ENCODE measurements at regions not wholly inside any gene's neighbourhood (a gene's known extent, or its start where the extent isn't known, plus 50 kb on each side); places are given as distances from the start of the nearest gene placed in this dataset.

DNA sequence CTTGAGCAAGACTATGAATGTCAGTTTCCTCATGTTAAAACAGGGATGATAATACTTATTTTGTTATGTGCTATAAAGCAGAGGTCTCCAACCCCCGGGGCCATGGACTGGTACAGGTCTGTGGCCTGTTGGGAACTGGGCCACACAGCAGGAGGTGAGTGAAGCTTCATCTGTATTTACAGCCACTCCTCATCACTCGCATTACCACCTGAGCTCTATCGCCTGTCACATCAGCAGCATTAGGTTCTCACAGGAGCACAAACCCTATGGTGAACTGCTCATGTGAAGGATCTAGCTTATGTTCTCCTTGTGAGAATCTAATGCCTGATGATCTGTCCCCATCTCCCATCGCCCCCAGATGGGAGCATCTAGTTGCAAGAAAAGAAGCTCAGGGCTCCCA is 365.3 kb upstream of the SMIM30 start:
- DNase-seq (ENCODE audit: low read depth), result no peak

DNA sequence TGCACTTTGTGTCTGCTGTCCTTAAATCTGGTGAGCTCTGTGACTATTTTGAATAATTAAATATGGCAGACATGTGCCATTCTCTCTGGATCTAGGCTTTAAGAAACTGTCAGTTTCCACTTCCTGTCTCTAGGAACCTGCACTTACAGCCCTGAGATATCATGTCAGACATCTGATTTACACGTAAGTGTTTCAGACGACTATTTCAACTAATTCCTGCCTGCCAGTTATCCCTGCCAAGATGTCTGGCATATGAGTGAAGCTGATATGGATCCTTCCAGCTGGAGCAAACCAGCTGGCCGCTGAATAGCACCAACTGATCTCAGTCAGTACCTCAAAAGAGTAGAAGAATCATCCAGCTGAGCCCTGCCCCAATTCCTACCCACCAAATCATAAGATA is 362.2 kb upstream of the SMIM30 start:
- no peak for DNase-seq (ENCODE audit: low read depth)

- DNase-seq (ENCODE audit: low read depth), result no peak
Measured at GRCh38 chr7:113464096-113464855, 345.9 kb upstream of the SMIM30 start.

- DNase-seq (ENCODE audit: low read depth), result no peak
Measured at GRCh38 chr7:113460067-113460466, 341.7 kb upstream of the SMIM30 start.

DNA sequence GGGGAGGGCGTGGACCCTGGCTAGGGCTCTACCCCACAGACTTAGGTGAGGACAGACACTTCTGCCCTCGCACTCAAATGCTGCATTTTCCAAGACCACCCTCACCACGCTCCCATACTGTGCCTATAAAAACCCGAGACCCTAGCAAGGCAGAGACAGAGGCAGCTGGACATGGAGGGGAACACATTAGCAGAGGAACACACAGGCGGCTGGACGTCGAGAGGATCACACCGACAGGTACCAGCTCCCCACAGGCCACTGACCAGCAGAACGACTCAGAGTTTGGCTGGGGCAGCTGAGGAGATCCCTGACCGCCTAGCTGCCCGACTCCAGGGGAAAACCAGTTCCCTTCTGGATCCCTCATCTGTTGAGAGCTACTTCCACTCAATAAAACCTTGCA is 338.2 kb upstream of the SMIM30 start:
- DNase-seq (ENCODE audit: low read depth), result no peak

DNA sequence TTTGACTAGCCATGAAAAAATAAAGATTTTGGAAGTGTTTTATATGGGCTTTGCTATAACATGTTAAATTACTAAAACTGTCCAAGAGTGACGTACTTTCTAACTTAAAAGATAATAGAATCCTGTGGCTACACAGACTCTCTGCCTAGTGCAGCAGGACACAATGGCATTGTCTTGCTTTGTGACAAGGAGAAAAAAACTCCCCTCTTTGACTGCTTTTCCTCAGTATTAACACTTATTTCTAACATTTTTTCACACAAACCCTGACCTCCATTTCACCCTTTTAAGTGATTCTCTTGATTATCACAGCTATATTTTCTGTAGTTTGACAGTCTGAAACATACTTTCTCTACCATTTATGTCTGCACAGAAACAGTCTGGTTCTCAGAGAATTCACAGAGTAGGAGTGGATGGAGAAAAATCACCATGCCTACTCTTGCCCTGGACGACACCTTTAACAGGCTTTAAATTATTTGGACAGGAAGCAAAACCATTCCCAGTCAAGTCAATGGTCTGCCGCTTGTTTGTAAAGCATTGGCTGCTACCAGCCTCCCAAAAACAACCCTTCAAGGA is 336.3 kb upstream of the SMIM30 start:
- DNase-seq (ENCODE audit: low read depth), result no peak

DNA sequence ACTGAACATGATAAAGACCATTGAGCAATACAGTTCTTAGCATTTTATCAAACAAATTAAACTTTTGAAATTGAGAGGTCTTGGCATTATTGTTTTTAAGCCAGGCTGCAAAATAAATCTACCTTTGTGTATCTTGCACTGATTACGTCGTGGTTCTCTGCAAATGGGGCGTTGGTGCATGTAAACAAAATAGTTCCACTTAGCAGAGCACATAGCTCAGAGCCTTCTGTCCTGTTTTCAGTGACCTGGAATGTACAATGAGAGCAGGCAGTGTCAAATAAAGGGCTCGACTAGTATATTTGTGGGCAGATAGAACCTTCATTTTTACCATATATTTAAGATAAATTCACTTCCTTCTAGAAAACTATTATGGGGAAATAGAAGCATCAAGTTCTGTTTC is 333.9 kb upstream of the SMIM30 start:
- no peak for DNase-seq (ENCODE audit: low read depth)

- DNase-seq (ENCODE audit: low read depth), result no peak
Measured at GRCh38 chr7:113446791-113447190, 328.4 kb upstream of the SMIM30 start.

- no peak for DNase-seq (ENCODE audit: low read depth)
Measured at GRCh38 chr7:113446391-113446790, 328.0 kb upstream of the SMIM30 start.

GRCh38 chr7:113444261-113444660 is 325.9 kb upstream of the SMIM30 start:
- peak; percentile 4 for DNase-seq (ENCODE audit: low read depth)

- DNase-seq (ENCODE audit: low read depth), result no peak
Measured at GRCh38 chr7:113440173-113440572, 321.8 kb upstream of the SMIM30 start.

DNA sequence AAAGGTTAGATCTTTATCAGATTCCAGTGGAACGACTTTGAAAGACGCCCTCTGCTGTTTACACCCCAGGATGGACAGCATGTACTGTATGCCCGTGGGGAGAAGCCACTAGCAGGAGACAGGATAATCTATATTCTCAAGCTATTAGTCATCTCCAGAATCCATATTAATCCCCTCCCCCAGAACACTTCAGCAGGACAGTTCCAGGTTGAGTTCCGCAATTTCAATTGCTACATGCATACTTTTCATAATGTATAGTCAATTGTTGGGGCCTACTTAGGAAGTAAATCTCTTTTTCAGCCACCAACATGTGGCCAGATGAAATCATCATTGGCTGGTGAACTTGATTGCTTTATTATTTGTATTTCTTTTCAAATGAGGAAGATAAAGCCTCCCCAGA is 313.1 kb upstream of the SMIM30 start:
- no peak for DNase-seq (ENCODE audit: low read depth)

GRCh38 chr7:113424185-113424817 is 305.9 kb upstream of the SMIM30 start:
- no peak for DNase-seq (ENCODE audit: low read depth)

- DNase-seq (ENCODE audit: low read depth), result peak; percentile 80
Measured at GRCh38 chr7:113421696-113422330, 303.5 kb upstream of the SMIM30 start.

- no peak for DNase-seq (ENCODE audit: low read depth)
Measured at GRCh38 chr7:113414401-113415035, 296.2 kb upstream of the SMIM30 start.

DNA sequence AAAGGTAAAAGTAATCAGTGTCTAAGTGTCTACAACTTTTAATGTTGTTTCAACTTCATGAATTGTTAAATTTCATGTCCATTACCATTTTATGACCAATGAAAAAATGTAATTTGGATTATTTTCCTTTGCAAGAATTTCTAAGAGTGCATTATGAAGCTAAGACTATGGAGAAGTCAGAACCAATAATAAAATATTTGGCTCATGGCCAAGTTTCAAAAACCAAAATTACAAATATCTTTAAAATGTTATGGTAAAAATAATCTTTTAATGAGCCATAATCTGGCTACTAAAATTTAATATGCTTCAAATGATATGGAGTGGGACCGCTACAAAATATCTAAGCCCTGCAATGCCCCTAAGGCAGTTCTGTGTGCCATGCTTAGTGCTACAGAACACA is 294.1 kb upstream of the SMIM30 start:
- no peak for DNase-seq (ENCODE audit: low read depth)

DNA sequence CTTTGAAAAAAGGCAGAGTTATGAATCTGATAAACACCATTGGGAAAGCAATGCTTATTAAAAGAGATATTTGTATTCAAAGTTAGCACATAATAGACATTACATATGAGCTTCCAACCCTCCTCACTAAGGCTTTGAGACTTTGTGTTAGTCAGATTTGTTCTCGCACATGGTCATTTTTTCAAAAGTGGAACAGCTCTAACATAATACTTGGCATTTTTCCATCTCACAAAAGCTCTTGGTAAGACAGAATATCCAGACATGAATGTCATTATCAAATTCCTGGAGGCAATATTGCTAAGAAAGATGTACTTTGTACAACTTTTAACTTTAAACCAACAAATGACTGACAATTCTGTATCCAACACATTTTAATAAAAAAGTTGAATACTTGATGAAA is 292.4 kb upstream of the SMIM30 start:
- DNase-seq (ENCODE audit: low read depth), result no peak

- DNase-seq (ENCODE audit: low read depth), result no peak
Measured at GRCh38 chr7:113408999-113409398, 290.6 kb upstream of the SMIM30 start.

DNA sequence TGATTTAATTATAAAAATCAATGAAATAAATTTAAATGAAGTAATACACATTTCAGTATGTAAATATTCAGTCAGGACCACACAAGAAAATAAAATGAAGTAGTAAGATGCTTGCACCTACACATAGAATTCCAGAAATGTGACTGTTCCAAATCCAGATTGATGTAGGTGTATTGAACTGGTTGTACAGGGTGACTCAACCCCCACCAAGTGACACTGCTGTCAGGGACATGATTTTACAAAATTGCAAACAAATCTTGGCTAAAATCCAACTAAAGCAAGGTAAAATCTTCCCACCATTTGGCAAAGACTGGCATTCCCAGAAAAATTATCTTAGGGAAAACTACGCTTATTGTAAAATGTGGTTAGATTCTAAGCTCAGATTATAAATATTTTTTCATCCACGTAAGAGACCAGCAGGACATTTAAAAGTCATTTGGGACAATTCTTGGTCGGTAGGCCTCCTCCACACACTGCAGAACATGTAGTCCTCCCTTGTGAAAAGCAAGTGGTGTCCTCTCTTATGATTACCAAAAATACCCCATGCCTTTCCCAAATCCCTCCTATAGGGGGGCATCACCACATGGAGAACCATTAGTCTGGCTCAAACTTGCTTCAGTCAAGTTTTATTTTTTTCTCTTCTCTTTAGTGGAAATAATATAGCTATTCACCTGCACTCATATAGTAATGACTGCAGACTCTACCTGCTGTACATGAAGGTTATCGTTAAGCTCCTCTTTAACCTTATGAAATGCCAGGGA is 287.1 kb upstream of the SMIM30 start:
- no peak for DNase-seq (ENCODE audit: low read depth)

DNA sequence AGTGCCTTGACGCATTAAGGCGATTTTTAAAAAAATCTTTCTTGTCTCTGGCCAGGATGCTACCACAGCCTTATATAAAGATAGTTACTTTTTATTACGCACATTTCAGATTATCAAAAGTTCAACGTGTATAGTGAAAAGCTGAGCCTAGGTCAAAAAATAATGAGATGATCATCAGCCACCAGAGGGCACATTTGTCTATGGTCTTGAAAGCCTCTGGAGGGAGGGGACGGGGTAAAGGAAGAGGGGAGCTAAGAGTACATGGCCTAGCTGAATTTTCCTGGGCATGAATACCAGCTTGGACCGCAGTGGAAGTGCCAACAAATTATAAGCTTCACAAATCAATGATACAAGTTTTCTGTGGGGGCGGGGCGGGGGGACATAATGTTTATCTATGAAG is 285.9 kb upstream of the SMIM30 start:
- DNase-seq (ENCODE audit: low read depth), result peak; percentile 8

- no peak for DNase-seq (ENCODE audit: low read depth)
Measured at GRCh38 chr7:113402482-113402881, 284.1 kb upstream of the SMIM30 start.
